NCI-H1694 (cell line): ENCODE measurements at regions not wholly inside any gene's neighbourhood (a gene's known extent, or its start where the extent isn't known, plus 50 kb on each side); places are given as distances from the start of the nearest gene placed in this dataset.

Experiments
- DNase-seq: peaks from one replicate; lab custom pipeline; 2025; lab: John Stamatoyannopoulos, UW

DNA sequence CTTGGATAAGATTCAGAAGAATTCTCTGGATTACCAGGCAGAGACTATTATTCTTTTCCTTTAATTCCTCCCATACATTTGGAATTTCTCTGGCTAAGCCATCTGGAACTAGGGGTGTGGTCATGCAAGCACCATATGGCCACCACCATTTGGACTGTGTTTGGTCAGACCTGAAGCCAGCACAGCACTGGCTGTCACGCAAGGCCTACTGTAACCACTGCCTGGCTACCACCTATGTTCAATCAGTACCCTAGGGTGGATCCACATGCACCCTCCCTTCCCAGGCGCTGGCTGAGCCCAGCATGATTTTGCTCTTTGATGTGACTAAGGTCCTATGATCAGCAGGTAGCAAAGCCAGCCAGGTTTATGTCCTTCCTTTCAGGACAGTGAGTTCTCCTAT lies 287.8 kb upstream of the GOLIM4 start:
- no peak for DNase-seq

DNA sequence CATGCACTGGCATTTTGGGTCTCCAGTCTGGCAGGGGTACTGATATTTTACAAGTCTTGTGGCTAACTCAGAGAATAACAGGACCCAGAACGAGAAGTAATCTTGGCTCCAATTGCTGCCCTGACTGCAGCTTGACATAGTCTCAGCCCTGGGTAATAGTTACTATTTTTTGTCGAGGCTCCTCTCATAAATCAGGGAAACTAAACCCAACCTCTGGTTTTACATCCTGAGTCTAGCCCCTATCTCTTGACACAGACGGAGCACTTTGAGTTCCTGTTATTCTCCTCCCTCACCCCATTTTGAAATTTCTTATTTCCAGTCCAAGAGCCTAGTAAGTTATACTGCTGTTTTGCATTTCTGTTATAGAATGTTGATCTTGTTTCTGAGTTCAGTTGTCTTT lies 276.1 kb upstream of the GOLIM4 start:
- DNase-seq = no peak

DNA sequence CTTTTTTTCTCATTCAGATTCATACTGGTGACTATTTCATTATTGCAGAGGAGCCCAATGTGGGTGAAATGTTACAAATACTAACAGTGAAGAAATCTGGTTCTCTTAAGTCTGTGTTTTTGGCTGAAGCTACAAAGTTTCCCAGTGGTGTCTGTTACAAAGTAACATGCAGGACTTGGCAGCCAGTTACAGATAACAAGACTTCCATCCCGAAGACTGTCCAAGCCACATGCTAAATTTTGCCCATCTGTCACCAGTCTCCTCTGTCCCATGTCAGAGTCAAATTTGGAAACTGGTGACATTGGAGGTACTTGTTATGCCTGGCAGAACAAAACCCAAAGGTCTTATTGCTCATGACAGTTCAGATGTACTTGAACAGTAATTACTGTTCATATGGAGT lies 269.2 kb upstream of the GOLIM4 start:
- no peak for DNase-seq

DNA sequence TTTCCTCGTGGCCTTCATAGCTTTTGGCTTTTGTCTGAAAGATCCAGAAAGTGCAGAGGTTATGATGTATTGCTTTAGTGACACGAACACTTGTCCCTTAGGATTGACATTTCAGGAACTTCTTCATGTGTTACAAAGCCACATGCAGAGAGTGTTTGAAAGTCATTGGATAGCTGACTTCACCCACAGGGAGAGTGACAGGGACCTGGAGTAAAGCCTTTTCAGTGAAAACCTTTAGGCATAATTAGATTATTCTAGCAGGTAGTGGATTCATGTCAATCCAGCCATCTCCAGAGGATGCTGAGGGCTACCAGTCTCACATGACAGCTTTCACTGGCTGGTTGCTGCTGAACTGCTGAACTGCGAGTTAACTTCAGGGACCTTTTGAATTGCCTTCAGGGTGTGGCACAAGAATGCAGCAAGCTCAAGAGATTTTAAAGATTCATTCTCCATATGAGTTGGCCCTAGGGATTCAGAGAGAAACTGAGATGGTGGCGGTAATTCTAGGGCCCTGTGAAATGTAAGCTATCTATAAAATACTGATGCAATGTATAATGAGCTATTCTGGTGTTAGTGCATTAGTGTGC lies 267.0 kb upstream of the GOLIM4 start:
- no peak for DNase-seq

DNA sequence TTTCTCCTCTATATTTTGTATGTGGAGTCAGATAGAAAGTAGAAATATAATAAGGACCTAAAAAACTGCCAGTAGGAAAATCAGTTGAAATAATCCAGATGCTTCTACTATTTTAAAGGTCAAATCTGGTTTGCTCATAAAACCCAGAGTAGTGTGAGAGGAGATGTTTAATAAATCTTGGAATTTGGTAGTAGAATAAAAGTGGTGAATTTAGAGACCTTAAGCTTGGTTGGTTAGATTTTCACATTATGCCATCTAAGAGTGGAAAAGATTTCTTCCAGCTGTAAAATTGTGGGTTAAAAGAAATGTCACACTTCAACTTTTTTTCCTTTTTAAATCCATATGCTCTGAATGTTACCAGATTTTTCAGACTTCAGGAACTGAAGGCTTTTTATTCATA lies 266.4 kb upstream of the GOLIM4 start:
- DNase-seq = no peak

GRCh38 chr3:168360993-168361392 lies 265.3 kb upstream of the GOLIM4 start:
- DNase-seq = no peak

- no peak for DNase-seq
Measured at GRCh38 chr3:168342946-168343850, 247.5 kb upstream of the GOLIM4 start.

DNA sequence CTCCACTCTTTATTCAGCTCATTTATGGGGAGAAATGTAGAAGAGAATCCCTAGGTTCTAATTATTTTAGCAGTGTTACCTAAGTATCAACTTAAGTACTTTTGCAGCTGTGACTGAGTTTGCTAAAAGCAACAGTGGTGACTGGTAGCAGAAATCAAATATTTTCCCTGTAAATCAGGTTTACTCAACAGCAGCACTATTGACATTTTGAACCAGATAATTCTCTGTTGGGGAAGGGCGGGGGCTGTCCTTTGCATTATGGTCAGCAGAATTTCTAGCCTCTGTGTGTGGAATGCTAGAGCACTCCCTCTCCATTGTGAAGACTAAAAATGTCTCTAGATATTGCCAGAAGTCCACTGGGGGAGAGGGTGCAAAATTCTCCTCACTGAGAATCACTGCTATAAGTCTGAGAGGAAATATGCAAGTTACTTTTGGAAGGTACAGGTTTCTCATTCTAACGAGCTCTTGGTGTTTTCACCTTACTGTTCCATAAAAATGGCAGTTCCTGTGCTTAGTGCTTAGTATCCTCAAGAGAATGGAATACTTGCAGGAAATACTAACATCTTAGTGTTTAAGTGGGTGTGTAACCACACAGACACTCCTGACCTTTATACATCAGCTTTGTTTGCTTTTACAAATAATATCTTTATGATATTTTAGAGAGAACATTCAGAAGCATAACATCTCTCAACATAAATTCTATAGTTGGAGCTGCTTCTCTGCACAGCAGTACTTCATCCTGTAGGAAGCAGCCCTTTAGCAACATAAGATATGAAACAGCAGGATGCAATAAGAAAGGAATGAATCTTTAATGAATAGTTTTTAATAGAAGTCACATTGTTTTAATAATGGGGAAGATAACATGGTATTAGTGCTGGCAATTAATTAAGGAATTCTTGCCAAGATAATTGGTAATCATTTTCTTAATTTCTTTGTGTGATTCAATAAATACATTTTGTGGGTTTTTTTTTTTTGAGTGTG lies 246.5 kb upstream of the GOLIM4 start:
- no peak for DNase-seq

DNA sequence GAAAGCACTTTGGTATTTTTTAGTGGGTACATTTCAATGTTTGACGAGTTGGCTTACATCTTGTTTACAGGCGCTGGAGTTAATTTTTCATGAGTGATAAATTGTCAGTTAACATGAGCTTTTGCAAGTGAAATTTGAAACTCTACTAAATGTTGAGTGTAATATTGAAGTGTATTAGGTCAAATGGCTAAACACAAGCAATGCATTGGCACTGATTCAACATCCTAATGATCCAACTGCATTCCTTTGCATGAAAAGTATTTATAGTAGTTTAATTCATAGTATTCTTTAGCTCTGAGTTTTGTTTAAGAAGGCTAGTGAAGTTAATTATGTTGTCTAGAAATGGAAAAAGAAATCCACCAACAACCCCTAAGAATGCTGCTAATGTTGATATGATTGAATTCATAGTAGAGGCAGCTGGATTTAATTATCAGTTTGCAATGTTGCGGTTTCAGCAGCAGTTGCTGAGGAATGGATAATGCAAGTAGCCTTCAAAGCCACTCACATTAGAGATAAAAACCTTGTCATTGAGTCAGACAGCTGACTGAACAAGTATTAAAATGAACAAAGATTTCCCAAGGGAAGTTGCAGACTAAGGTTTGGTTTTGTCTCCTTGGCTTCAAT lies 245.6 kb upstream of the GOLIM4 start:
- DNase-seq = no peak

- DNase-seq = no peak
Measured at GRCh38 chr3:168338161-168338560, 242.4 kb upstream of the GOLIM4 start.

GRCh38 chr3:168336276-168336675 lies 240.6 kb upstream of the GOLIM4 start:
- DNase-seq = no peak

GRCh38 chr3:168333410-168333935 lies 237.7 kb upstream of the GOLIM4 start:
- DNase-seq = no peak

DNA sequence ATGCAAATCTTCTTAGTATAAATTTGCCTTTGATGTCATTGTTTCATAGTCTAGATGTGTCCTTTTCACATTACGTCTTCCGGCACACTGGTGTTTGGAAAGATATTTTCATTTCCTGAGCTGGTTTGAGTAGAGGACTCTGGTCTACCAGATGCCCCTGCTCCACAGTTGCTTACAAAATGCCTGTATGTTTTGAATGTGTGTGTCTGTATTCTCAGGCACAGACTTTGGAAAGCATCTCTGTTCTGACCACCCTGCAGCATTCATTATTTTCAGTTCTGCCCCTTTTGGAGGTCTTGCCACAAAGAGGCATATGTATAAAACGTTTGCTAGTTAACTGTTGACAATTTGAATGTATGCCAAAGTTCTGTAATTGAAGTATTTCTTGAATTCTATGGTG lies 236.0 kb upstream of the GOLIM4 start:
- no peak for DNase-seq

GRCh38 chr3:168330983-168331382 lies 235.3 kb upstream of the GOLIM4 start:
- DNase-seq = no peak

GRCh38 chr3:168327856-168328255 lies 232.1 kb upstream of the GOLIM4 start:
- DNase-seq = no peak

DNA sequence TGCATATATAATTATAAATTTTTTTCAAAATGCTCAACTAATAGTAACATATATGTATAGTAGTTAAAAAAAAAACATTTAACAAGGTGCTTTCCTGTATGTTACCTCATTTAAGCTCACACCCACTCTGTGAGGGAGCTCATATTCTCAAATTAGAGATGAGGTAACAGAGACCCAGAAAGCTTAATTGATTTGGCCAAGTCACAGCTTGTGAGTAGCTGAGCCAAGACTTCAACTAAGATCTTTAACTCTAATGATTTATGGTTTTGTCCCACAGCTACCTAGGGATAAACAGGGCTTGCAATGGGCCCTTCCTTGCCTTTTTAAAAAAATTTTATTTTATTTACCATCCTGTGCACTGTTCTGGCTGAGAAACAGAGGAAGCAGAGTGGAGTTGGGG lies 230.0 kb upstream of the GOLIM4 start:
- DNase-seq = no peak

DNA sequence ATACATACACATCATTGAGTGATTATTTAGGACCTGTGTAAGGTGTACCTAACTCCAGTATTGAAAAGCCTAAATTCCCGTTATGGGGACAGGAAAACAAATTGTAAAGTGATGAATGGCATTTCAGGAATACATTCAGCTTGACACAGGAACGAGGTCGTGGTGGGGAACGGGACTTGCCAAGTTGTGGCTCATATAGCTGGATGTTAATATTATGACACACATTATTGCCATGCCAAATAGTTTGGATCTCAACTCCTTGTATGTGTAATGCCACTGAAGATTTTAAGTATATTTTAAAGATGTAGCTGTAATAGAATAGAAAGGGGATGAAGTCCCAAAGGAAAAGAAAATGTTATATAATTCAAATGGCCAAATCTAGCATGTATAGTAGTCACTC lies 227.2 kb upstream of the GOLIM4 start:
- no peak for DNase-seq

- no peak for DNase-seq
Measured at GRCh38 chr3:168314166-168314565, 218.4 kb upstream of the GOLIM4 start.

GRCh38 chr3:168312984-168313383 lies 217.3 kb upstream of the GOLIM4 start:
- no peak for DNase-seq

DNA sequence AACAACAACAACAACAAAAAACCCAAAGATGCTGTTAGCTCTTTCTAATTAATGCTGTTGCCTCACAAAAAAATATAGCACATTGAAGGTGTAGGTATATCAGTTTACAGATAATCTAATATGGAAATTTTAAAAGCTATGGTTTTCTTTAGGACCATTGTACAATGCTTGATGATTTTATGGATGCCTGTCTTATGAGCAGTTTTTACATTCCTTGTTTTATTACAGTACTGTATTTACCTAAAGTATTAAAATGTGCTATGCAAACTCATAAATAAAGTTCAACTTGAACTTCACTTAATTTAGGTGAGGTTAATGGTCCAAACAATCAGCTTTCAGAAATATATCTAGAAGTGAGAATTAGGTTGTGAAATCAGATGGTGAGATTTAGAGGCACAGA lies 212.2 kb upstream of the GOLIM4 start:
- no peak for DNase-seq

DNA sequence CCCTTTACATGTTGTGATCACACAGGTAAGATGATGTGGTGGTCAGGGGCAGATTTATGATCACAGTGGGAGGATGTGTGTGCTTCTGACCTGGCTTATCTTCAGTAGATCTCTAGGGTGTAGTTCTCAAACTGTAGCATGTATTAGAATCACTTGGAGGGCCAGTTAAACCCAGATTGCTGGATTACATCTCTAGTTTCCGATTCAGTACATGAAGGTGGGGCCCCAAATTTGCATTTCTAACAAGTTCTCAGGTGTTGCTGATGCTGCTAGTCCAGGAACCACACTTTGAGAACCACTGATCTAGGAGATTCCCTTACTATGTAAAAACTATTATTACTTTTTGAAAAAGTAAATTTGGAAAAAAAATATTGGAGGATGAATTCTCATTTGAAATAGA lies 199.3 kb upstream of the GOLIM4 start:
- no peak for DNase-seq

GRCh38 chr3:168292296-168292695 lies 196.6 kb upstream of the GOLIM4 start:
- no peak for DNase-seq
